ENCODE measurements at regions not wholly inside any gene's neighbourhood (a gene's known extent, or its start where the extent isn't known, plus 50 kb on each side); places are given as distances from the start of the nearest gene placed in this dataset.

DNA sequence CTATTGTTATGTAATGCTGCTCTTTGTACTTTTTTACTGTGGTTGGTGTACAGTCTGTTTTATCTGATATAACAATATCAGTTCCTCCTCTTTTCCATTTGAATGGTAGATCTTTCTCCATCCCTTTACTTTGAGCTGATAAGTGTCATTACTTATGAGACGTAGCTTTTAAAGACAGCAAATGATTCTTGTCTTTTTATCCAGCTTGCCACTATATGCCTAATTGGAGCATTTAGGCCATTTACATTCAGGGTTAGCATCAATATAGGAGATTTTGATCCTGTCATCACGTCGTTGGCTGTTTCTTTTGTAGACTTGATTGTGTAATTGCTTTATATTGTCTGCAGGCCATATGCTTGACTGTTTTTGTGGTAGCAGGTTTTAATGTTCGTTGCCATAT, 894.2 kb upstream of the ATXN8OS start:
- no peak overlapping the region for H3K4me3 ChIP-seq (ENCODE audit: low read depth, low read length)
- no peak for DNase-seq (ENCODE audit: low read depth)
- no peak for TF ChIP-seq POLR2A (IDR thresholded peaks at IDR 0.05; ENCODE audit: extremely low read depth, insufficient read length)
- TF ChIP-seq, protein P1, sequence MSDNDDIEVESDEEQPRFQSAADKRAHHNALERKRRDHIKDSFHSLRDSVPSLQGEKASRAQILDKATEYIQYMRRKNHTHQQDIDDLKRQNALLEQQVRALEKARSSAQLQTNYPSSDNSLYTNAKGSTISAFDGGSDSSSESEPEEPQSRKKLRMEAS (IDR thresholded peaks at IDR 0.05; ENCODE audit: low read depth, low read length), result no peak
- no peak for TF ChIP-seq MYC (IDR thresholded peaks at IDR 0.05; ENCODE audit: low read depth, low read length)
- TF ChIP-seq, protein P2, sequence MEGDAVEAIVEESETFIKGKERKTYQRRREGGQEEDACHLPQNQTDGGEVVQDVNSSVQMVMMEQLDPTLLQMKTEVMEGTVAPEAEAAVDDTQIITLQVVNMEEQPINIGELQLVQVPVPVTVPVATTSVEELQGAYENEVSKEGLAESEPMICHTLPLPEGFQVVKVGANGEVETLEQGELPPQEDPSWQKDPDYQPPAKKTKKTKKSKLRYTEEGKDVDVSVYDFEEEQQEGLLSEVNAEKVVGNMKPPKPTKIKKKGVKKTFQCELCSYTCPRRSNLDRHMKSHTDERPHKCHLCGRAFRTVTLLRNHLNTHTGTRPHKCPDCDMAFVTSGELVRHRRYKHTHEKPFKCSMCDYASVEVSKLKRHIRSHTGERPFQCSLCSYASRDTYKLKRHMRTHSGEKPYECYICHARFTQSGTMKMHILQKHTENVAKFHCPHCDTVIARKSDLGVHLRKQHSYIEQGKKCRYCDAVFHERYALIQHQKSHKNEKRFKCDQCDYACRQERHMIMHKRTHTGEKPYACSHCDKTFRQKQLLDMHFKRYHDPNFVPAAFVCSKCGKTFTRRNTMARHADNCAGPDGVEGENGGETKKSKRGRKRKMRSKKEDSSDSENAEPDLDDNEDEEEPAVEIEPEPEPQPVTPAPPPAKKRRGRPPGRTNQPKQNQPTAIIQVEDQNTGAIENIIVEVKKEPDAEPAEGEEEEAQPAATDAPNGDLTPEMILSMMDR (IDR thresholded peaks at IDR 0.05; ENCODE audit: low read depth, low read length), result no peak

DNA sequence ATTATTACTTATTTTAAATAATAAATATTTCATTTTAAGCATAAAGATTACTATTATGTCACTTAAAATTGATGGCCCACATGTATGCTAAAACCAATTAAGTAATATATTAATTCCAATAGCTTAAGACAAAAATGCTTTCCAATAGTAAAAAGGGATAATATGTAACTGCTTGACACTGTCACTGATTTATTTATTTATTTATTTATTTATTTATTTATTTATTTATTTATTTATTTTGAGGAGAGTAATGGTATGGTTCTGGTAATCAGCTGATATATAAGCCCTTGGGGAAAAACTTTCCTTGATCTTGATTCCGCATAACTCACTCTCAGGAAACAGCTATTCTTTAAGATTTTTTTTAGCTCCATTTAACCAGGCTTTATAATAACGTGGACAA, 903.0 kb upstream of the ATXN8OS start:
- H3K4me3 ChIP-seq (ENCODE audit: low read depth, low read length), result no peak overlapping the region
- TF ChIP-seq, protein P2 (IDR thresholded peaks at IDR 0.05; ENCODE audit: low read depth, low read length), result no peak
- no peak for DNase-seq (ENCODE audit: low read depth)

DNA sequence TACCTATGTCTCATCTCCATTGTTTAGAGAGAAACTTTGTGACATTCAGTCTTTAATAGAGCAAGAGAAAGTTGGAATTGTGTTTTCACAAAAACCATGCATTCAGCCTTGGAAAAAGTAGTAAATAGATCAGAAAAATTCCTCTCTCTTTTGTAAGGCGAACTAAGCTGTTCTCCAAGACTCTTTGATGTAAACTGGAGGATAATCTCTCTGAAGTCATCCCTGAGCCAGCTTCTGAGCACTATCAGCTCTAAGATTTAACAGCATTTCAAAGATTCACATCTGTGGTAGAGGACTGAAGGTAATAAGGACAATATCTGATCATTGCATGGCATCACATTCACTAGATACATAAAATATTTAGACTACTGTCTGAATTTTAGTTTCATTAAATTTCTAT, 904.6 kb upstream of the ATXN8OS start:
- no peak overlapping the region for H3K4me3 ChIP-seq (ENCODE audit: low read depth, low read length)
- DNase-seq (ENCODE audit: low read depth), result no peak
- TF ChIP-seq, protein P1 (IDR thresholded peaks at IDR 0.05; ENCODE audit: low read depth, low read length), result no peak
- TF ChIP-seq, protein P2 (IDR thresholded peaks at IDR 0.05; ENCODE audit: low read depth, low read length), result no peak
- no peak for TF ChIP-seq POLR2A (IDR thresholded peaks at IDR 0.05; ENCODE audit: extremely low read depth, insufficient read length)
- no peak for TF ChIP-seq MYC (IDR thresholded peaks at IDR 0.05; ENCODE audit: low read depth, low read length)

DNA sequence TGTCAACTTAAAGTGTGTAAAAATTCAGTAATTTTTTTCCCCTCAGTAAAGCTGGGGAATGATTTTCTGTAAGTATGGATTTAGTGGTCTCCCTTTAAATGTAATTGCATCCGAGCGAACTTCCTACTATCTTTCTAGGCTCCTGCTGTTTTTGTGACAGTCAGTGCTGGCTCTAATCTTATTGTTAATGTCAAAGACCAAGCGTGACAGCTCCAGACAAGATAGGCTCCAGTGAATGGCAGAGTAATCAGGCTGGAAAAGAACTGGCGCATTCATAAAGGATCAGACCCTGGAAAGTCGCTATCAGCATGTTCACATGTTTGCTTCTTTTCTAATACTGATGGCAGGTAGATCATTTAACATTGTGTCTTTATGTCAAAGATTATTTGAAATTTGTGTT, 908.0 kb upstream of the ATXN8OS start:
- DNase-seq (ENCODE audit: low read depth), result no peak
- no peak for TF ChIP-seq MYC (IDR thresholded peaks at IDR 0.05; ENCODE audit: low read depth, low read length)
- no peak for TF ChIP-seq POLR2A (IDR thresholded peaks at IDR 0.05; ENCODE audit: extremely low read depth, insufficient read length)
- TF ChIP-seq, protein P1 (IDR thresholded peaks at IDR 0.05; ENCODE audit: low read depth, low read length), result no peak
- TF ChIP-seq, protein P2 (IDR thresholded peaks at IDR 0.05; ENCODE audit: low read depth, low read length), result no peak
- no peak overlapping the region for H3K4me3 ChIP-seq (ENCODE audit: low read depth, low read length)

DNA sequence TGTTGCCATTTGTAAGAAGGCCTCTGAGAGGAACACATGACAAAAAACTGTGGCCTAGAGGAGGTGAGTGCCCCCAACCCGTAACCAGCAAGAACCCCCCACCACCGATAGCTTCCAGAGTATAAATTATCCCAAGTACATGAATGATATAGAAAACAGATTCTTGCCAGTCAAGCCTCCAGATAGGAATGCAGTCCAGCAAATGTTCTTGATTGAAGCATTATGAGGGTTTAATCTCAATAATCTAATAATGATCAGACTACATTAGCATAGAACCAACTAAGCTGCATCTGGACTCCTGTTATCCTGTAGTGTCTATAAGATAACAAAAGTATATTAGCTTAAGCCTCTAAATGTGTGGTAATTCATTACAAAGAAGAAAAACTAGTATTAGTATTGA, 908.9 kb upstream of the ATXN8OS start:
- TF ChIP-seq, protein P1 (IDR thresholded peaks at IDR 0.05; ENCODE audit: low read depth, low read length), result no peak
- TF ChIP-seq, protein P2 (IDR thresholded peaks at IDR 0.05; ENCODE audit: low read depth, low read length), result no peak
- no peak for TF ChIP-seq POLR2A (IDR thresholded peaks at IDR 0.05; ENCODE audit: extremely low read depth, insufficient read length)
- TF ChIP-seq MYC (IDR thresholded peaks at IDR 0.05; ENCODE audit: low read depth, low read length), result no peak
- no peak overlapping the region for H3K4me3 ChIP-seq (ENCODE audit: low read depth, low read length)
- no peak for DNase-seq (ENCODE audit: low read depth)

DNA sequence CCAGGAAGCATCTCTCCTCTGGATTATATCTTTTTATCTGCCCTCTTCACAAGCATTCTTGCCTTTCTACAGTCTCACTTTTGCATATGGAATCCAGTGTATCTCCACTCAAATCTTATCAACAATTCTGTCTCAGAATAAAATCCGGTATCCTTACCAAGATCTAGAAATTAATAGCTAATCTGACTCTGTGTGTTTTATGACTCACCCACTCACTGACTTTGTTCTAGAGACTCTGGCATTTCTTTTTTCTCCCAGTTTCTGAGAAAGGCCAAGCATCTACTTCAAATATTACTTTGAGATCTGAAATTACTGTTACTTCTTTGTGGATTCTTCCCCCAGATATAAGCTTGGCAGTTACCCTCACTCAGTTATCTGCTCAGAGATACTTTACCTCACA, 913.5 kb upstream of the ATXN8OS start:
- TF ChIP-seq, protein P1 (IDR thresholded peaks at IDR 0.05; ENCODE audit: low read depth, low read length), result no peak
- TF ChIP-seq, protein P2 (IDR thresholded peaks at IDR 0.05; ENCODE audit: low read depth, low read length), result no peak
- TF ChIP-seq MYC (IDR thresholded peaks at IDR 0.05; ENCODE audit: low read depth, low read length), result no peak
- no peak for TF ChIP-seq POLR2A (IDR thresholded peaks at IDR 0.05; ENCODE audit: extremely low read depth, insufficient read length)
- no peak for DNase-seq (ENCODE audit: low read depth)
- H3K4me3 ChIP-seq (ENCODE audit: low read depth, low read length), result no peak overlapping the region
